ENCODE measurements at regions not wholly inside any gene's neighbourhood (a gene's known extent, or its start where the extent isn't known, plus 50 kb on each side); places are given as distances from the start of the nearest gene placed in this dataset.

DNA sequence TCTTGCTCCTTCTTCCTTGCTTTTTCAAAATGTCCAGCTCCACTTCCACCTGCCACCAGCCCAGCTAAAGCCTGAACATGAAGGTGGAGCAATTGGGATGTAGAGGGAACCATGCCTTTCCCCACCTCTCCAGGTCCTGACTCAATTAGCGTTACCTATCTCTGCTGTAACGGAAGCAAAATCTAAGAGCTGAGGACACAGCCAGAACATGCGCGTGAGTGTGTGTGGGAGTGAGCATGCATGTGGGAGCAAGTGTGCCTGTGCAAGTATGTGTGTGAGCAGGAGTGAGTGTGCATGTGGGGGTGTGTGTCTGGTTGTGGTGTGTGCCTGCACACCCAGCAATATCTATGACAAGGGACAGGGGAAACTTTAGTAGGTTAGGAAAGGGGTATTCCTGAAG lies 364.5 kb downstream of the MID1IP1 start:
- POLR2A ChIA-PET, result no interaction called here
- no peaks in the 10 kb centered on the region for H3K36me3 Mint-ChIP-seq (ENCODE audit: low read depth)
- H3K4me3 Mint-ChIP-seq, result no peak overlapping the region
- H3K27ac Mint-ChIP-seq, result no peak overlapping the region
- peaks cover 1% of the 10 kb centered on the region for H3K27me3 Mint-ChIP-seq
- CTCF ChIA-PET, result no interaction called here
- TF ChIP-seq, protein P1, sequence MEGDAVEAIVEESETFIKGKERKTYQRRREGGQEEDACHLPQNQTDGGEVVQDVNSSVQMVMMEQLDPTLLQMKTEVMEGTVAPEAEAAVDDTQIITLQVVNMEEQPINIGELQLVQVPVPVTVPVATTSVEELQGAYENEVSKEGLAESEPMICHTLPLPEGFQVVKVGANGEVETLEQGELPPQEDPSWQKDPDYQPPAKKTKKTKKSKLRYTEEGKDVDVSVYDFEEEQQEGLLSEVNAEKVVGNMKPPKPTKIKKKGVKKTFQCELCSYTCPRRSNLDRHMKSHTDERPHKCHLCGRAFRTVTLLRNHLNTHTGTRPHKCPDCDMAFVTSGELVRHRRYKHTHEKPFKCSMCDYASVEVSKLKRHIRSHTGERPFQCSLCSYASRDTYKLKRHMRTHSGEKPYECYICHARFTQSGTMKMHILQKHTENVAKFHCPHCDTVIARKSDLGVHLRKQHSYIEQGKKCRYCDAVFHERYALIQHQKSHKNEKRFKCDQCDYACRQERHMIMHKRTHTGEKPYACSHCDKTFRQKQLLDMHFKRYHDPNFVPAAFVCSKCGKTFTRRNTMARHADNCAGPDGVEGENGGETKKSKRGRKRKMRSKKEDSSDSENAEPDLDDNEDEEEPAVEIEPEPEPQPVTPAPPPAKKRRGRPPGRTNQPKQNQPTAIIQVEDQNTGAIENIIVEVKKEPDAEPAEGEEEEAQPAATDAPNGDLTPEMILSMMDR (IDR thresholded peaks at IDR 0.05), result no peak
- no peak for DNase-seq
- H3K4me1 Mint-ChIP-seq (ENCODE audit: low read depth), result peaks cover 28% of the 10 kb centered on the region
- no peak for ATAC-seq
- intact Hi-C loops (cut with micrococcal nuclease), result no loop called here
- no peaks in the 10 kb centered on the region for H3K9me3 Mint-ChIP-seq

DNA sequence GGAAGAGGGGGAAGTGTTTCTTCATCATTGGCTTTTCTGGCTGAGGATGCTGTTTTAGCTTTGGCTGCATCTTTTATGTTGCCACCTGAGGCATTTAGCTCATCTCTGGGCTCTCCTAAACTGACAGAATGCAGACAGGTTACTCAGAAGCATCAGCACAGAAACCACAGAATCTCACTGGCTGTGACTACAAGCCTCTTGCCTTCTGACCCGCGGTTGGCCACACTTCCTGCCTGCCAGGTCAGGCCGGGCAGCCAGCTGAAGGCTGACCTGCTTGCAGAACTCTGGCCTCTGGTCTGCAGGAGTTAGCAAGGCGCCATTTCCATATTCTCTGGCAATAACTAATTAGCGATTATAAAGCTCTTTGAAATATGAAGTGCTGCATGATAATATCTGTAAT lies 366.5 kb downstream of the MID1IP1 start:
- TF ChIP-seq, protein P1 (IDR thresholded peaks at IDR 0.05), result no peak
- Mint-ChIP-seq H3K36me3 (ENCODE audit: low read depth) (no peaks in the 10 kb centered on the region), H3K27ac (no peak overlapping the region), H3K9me3 (no peaks in the 10 kb centered on the region), H3K4me1 (ENCODE audit: low read depth) (peaks cover 19% of the 10 kb centered on the region), H3K27me3 (peaks cover 1% of the 10 kb centered on the region), H3K4me3 (no peak overlapping the region)
- peak; percentile 47 for ATAC-seq
- peak; percentile 10 for DNase-seq
- intact Hi-C loops (cut with micrococcal nuclease), result no loop called here
- ChIA-PET CTCF (interaction anchor here (1.0 kb wide), 1 partner anchor 19 kb away, joined by 3 read pairs; no protein-coding TSS in a partner anchor), POLR2A (no interaction called here)

DNA sequence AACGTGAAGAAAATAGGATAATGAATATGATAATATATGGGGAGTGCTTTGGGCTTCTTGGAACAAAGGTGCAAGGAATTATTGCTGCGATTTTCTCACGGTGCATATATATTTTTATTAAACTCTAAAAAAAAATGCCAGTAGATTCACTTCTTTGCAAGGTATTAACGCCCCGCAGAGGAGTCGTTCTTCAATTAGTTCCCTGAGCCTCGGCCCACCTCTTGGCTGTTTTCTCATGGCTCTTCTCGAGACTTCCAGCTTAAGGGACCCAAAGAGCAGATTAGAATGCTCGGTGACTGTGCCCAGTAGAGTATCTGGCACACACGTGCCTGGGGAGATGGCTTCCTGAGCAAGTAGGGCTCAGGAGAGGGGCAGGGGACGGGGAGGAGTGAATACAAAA lies 367.4 kb downstream of the MID1IP1 start:
- TF ChIP-seq, protein P1 (IDR thresholded peaks at IDR 0.05), result no peak
- DNase-seq, result no peak
- ChIA-PET POLR2A (no interaction called here), CTCF (no interaction called here)
- no peak for ATAC-seq
- no peak overlapping the region for H3K27ac Mint-ChIP-seq
- no peaks in the 10 kb centered on the region for H3K36me3 Mint-ChIP-seq (ENCODE audit: low read depth)
- H3K9me3 Mint-ChIP-seq, result no peaks in the 10 kb centered on the region
- no peak overlapping the region for H3K4me3 Mint-ChIP-seq
- no peaks in the 10 kb centered on the region for H3K27me3 Mint-ChIP-seq
- H3K4me1 Mint-ChIP-seq (ENCODE audit: low read depth), result peaks cover 12% of the 10 kb centered on the region
- intact Hi-C loops (cut with micrococcal nuclease), result no loop called here

DNA sequence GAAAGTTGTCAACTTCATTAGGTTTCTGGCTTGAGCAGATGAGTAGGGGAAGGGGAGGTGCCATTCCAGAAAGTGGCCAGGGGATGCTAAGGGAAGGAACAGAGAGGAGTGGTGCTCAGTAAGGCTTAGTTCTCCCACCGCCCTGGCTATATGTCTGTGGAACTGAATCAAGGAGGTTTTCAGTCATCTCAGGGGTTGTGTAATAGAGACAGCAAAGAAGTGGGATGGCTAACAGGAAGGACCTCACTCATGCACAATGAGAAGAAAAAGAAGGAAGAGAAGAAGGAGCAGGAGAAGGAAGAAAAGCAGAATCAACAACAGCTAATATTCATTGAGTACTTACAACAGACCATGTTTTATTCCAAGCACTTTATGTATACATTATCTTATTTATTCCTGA lies 368.7 kb downstream of the MID1IP1 start:
- Mint-ChIP-seq H3K4me1 (ENCODE audit: low read depth) (peaks cover 20% of the 10 kb centered on the region), H3K4me3 (no peak overlapping the region), H3K9me3 (no peaks in the 10 kb centered on the region), H3K36me3 (ENCODE audit: low read depth) (no peaks in the 10 kb centered on the region), H3K27me3 (no peaks in the 10 kb centered on the region), H3K27ac (no peak overlapping the region)
- ATAC-seq (no peak), DNase-seq (no peak)
- ChIA-PET CTCF (no interaction called here), POLR2A (no interaction called here)
- intact Hi-C loops (cut with micrococcal nuclease), result no loop called here
- TF ChIP-seq, protein P1 (IDR thresholded peaks at IDR 0.05), result no peak

DNA sequence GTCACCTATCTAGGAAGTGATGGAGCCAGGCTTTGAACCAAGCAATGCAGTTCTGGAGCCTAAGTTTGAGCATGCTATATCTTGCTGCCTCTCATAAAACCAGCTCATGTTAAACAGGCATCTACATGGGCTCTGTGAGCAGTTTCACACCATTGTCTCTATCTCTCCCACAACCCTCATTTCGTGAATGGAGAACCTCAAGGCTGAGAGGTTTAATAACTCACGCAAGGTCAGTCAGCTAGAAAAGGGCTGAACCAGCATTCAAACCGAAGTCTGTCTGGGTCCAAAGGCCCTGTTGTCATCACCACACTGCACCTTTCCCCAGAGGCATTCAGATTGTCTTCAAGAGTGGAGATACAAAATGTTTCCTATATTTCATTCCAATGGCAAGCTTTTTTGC lies 369.2 kb downstream of the MID1IP1 start:
- H3K9me3 Mint-ChIP-seq, result no peaks in the 10 kb centered on the region
- no peak overlapping the region for H3K27ac Mint-ChIP-seq
- intact Hi-C loops (cut with micrococcal nuclease), result no loop called here
- peaks cover 25% of the 10 kb centered on the region for H3K4me1 Mint-ChIP-seq (ENCODE audit: low read depth)
- CTCF ChIA-PET, result interaction anchor here (1.3 kb wide), 1 partner anchor 11 kb away, joined by 3 read pairs; no protein-coding TSS in a partner anchor
- POLR2A ChIA-PET, result no interaction called here
- DNase-seq (no peak), ATAC-seq (no peak)
- TF ChIP-seq, protein P1 (IDR thresholded peaks at IDR 0.05), result no peak
- no peaks in the 10 kb centered on the region for H3K36me3 Mint-ChIP-seq (ENCODE audit: low read depth)
- no peaks in the 10 kb centered on the region for H3K27me3 Mint-ChIP-seq
- no peak overlapping the region for H3K4me3 Mint-ChIP-seq
